ENCODE measurements at regions not wholly inside any gene's neighbourhood (a gene's known extent, or its start where the extent isn't known, plus 50 kb on each side); places are given as distances from the start of the nearest gene placed in this dataset.

DNA sequence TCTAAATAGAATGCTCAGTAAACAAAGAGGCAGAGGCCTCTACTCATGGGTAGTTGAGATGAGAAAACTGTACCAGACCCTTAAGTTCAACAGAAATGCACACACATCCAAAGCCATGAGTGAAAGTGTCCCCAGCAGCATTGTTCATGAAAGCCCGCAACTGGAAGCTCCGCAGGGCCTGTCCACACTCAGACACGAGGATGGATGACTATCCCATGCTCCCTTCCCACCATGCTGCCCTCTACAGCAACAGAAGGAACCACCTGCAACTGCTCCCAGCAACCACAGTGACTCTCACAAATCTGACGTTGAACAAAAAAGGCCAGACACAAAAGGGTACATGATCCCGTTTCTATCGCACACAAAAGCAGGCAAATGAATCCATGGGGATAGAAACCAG lies 76.9 kb upstream of the ANO1 start:
- TF ChIP-seq, protein P1, sequence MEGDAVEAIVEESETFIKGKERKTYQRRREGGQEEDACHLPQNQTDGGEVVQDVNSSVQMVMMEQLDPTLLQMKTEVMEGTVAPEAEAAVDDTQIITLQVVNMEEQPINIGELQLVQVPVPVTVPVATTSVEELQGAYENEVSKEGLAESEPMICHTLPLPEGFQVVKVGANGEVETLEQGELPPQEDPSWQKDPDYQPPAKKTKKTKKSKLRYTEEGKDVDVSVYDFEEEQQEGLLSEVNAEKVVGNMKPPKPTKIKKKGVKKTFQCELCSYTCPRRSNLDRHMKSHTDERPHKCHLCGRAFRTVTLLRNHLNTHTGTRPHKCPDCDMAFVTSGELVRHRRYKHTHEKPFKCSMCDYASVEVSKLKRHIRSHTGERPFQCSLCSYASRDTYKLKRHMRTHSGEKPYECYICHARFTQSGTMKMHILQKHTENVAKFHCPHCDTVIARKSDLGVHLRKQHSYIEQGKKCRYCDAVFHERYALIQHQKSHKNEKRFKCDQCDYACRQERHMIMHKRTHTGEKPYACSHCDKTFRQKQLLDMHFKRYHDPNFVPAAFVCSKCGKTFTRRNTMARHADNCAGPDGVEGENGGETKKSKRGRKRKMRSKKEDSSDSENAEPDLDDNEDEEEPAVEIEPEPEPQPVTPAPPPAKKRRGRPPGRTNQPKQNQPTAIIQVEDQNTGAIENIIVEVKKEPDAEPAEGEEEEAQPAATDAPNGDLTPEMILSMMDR (IDR thresholded peaks at IDR 0.05; ENCODE audit: insufficient read depth, low read depth, low read length) = no peak
- no peak for DNase-seq (ENCODE audit: low read depth)
- H3K4me3 ChIP-seq (ENCODE audit: low read depth, low read length) = no peak overlapping the region

- no peak overlapping the region for H3K4me3 ChIP-seq (ENCODE audit: low read depth, low read length)
These were observed 75.7 kb upstream of the ANO1 start for GRCh38 chr11:70002433-70002832.

DNA sequence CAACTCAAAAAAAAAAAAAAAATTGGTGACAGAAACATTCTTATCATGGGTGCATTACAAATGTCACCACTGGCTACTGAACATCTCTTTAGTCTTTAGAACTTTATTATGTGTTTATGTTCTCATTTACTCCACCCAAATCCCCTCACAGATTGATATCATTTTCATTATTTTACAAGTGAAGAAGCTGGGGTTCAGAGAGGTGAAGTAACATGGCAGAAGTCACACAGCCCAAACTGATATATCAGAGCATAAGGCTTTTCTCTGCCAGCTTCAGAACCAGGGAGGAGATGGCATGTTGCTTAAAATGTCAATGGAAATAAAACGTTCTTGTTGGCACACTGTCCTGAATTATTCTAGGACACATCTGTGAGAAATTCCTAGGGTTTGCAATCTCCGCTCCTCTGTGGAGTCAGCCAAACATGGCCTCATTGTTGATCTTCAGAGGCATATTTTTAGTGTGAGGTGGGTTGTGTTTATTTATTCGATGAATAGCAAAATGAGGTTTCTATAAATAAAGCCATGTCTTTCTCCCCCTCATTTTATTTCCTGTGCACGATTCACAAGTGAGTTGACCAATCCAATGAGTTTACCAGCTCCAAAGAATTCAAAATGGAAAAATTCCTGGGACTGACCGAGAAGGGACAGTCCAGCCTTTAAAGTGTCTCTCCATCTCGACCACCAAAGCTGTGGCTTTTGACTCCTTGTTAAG lies 72.9 kb upstream of the ANO1 start:
- H3K4me3 ChIP-seq (ENCODE audit: low read depth, low read length) = no peak overlapping the region
- peak; percentile 49 for DNase-seq (ENCODE audit: low read depth)
- TF ChIP-seq, protein P1 (IDR thresholded peaks at IDR 0.05; ENCODE audit: insufficient read depth, low read depth, low read length) = no peak

More at GRCh38 chr11:70002433-70002832, 75.7 kb upstream of the ANO1 start:
- TF ChIP-seq, protein P1 (IDR thresholded peaks at IDR 0.05; ENCODE audit: insufficient read depth, low read depth, low read length) = no peak
- no peak for DNase-seq (ENCODE audit: low read depth)

- TF ChIP-seq, protein P1 (IDR thresholded peaks at IDR 0.05; ENCODE audit: insufficient read depth, low read depth, low read length) = no peak
- DNase-seq (ENCODE audit: low read depth) = no peak
- no peak overlapping the region for H3K4me3 ChIP-seq (ENCODE audit: low read depth, low read length)
These were observed 70.3 kb upstream of the ANO1 start for GRCh38 chr11:70007796-70008195.

GRCh38 chr11:70010774-70011173 lies 67.3 kb upstream of the ANO1 start:
- H3K4me3 ChIP-seq (ENCODE audit: low read depth, low read length) = no peak overlapping the region
- TF ChIP-seq, protein P1 (IDR thresholded peaks at IDR 0.05; ENCODE audit: insufficient read depth, low read depth, low read length) = no peak
- no peak for DNase-seq (ENCODE audit: low read depth)

DNA sequence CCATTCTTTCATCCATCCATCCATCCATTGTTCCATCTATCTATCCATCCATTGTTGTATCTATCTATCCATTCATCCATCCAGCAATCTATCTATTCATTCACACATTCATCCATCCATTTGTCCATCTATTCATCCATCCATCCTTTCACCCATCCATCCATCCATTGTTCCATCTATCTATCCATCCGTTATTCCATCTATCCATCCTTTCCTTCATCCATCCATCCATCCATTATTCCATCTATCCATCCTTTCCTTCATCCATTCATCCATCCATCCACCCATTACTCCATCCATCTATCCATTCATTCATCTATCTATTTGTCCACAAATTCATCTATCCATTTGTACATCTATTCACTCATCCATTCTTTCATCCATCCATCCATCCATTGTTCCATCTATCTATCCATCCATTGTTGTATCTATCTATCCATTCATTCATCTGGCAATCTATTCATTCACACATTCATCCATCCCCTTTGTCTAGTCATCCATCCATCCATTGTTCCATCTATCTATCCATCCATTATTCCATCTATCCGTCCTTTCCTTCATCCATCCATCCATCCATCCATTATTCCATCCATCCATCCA lies 65.9 kb upstream of the ANO1 start:
- no peak for DNase-seq (ENCODE audit: low read depth)
- no peak overlapping the region for H3K4me3 ChIP-seq (ENCODE audit: low read depth, low read length)
- TF ChIP-seq, protein P1 (IDR thresholded peaks at IDR 0.05; ENCODE audit: insufficient read depth, low read depth, low read length) = no peak
